GM19438 (cell line): ENCODE measurements at regions not wholly inside any gene's neighbourhood (a gene's known extent, or its start where the extent isn't known, plus 50 kb on each side); places are given as distances from the start of the nearest gene placed in this dataset.
"Not testable (repeated sequence)": the region's sequence is repeated elsewhere in the genome, so short reads cannot be mapped to it uniquely, and the experiment has no call there.

Experiments
- ATAC-seq: cut with Tn5 transposase; IDR thresholded peaks from one replicate; pipeline ENCODE4 v1.9.1; 2021; ENCODE audit warnings: low read depth; ENCODE audit not compliant: unreplicated experiment

DNA sequence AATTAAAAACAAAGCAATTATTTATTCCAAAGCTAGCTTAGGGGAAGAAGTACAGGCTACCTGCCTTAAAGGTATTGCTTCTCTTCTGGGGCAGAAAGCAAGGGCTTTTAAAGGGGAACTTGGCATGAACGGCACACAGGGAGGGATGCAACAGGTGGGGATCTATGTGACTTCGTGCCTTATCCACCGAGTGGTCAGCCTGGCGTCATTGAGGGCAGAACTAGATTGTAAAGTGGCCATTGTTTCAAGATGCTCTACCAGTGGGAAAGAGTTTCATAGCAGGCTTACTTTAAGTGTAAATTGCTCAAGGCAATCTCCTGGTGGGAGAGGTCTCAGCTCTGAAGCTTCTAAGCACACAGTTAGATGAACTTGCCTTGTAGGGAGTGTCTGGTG, 360.4 kb downstream of the ATP23 start:
- ATAC-seq: no peak

DNA sequence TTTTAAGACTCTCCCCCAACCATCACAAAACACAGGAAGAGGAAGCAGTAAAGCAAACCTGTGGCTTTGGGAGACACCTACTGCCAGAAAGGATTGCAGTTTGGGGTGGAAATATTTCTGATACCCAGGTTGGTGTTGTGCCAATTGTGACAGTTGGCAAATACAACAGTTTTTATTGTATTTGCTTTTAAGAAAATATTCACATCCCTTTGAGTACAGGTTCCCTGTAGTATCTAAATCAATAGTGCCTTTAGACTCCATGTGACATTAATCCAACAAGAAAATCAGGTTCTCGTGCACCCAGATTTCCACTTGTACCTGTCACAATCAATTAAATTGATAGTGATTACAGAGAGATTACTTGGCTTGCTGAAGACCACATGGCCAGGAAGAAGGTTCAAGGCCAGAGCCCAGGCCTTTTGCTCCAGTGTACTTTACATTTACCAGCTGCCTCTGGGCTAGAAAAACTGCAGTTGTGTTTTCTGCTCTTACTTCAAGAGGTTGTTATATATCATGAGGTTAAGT, 361.2 kb downstream of the ATP23 start:
- no peak for ATAC-seq

DNA sequence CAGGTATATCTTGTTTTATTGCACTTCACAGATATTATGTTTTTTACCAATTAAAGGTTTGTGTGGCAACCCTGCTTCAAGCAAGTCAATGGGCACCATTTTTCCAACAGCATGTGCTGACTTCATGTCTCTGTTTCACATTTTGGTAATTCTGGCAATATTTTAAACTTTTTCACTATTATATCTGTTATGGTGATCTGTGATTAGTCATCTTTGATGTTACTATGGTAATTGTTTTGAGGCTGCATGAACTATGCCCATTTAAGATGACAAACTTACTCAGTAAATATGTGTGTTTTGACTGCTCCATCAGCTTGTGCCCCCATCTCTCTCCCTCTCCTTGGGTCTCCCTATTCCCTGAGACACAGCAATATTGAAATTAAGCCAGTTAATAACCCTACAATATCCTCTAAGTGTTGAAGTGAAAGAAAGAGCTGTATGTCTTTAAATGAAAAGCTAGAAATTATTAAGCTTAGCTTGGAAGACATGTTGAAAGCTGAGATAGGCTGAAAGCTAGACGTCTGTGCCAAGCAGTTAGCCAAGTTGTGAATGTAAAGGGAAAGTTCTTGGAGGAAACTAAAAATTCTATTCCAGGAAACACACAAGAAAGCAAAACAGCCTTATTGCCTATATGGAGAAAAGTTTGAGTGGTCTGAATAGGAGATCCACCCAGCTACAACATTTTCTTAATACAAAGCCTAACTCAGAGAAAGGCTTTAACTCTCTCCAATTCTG, 365.1 kb downstream of the ATP23 start:
- ATAC-seq: no peak

- ATAC-seq: no peak
Measured at GRCh38 chr12:58309806-58310205, 368.4 kb downstream of the ATP23 start.

- ATAC-seq: no peak
Measured at GRCh38 chr12:58310368-58310767, 369.0 kb downstream of the ATP23 start.

DNA sequence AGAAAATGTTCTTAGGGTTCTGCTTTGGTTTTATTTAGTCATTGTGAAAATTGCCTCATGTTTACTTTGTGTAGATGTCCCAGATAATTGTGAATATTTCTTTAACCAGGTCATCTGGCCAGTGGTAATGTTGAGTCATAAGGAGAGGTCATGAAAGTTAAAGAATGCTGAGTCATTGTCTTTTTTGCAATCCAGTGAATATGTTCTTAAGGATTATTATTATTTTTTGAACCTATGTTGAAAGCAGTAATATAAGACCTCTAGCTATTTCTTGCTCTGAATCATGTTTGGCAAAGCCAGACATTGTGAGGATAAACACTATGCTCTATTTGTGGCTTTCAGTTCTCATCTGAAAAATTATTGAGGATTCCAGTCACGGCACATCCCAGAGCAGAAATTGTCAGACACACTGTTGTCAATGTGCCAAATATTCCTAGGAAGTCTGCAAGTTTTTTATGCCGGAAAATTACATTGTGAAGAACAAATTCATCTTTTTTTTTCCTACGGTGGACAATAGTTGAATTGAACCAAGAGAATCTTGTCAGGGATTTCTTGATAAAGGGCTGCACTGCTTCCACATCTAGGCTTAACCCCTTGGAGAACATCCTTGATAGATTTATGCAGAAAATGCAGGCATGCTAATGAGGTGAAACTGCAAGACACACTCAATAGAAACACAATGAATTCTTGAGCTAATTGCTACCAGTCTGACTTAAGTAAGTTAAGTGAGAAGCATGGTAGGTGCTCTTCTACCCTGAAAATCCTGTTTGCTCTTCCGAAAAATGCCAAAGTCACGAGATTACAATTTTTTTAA, 369.6 kb downstream of the ATP23 start:
- ATAC-seq: no peak

DNA sequence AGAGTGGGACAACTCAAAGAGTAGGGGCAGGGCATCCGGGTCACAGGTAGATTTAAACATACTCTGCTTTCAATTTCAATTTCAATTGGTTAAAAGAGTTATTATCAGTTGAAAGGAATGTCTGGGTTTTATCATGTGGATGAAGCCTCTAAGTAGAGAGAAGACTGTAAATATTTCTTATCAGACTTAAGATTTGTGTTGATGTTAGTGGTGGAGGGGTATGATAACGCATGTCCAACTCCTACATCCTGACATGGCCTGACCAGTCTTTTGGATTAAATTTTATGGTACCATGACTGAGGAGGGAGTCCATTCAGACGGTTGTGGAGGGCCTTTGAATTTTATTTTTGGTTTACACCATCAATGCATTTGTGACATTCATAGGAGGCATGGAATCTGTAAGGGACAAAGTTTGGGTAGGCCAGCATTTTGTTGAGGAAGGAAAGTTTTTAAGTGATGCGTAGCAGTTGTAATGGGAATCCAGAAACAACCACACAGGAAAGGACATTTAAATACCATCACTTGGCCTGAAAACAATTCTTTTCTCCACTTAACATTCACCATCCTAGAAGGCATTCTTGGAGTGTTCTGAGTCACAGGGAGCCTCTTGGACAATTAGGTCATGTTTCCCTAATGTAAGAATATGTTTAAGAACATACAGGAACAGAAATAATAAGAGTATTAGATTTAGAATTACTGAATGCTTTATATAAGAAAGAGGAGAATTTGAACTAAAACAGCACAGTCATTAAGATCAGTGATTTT, 371.9 kb downstream of the ATP23 start:
- no peak for ATAC-seq

DNA sequence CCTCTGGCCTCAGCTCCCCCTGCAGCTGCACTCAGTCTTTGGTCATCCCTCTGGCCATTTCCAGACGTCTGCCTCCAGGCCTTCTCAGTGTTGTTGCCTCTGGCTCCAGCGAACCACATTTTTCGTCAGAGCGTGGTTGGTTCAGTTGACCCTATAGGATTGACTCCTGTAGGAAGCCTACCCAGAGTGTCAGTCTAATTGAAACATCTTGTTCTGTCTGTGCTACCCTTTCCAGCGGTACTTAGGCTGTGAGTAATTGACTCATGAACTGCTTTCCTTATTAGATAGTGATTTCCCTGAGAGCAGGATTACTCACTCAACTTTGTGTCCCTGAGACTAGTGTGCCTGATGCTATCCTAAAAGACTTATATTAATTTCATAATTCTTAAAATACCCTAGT, 373.2 kb downstream of the ATP23 start:
- no peak for ATAC-seq

- no peak for ATAC-seq
Measured at GRCh38 chr12:58316926-58317325, 375.6 kb downstream of the ATP23 start.

DNA sequence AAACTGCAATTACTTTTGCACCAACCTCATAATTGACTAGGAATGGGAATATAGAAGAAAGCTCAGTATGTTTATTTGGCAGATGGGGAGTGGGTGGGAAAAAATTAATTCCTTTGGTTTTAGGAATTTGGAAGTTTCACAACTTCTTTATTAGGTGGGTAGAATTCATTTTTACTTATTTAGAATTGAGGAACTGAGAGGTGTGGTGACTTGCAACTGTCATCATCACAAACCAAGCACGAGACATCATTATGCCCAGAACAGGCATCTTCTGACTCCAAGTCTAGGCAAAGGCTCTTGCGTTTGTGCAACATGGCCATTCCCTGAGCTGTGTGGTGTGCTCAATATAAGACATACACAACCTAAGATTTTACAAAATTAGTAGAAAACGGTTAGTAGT, 380.0 kb downstream of the ATP23 start:
- ATAC-seq: peak; percentile 64

DNA sequence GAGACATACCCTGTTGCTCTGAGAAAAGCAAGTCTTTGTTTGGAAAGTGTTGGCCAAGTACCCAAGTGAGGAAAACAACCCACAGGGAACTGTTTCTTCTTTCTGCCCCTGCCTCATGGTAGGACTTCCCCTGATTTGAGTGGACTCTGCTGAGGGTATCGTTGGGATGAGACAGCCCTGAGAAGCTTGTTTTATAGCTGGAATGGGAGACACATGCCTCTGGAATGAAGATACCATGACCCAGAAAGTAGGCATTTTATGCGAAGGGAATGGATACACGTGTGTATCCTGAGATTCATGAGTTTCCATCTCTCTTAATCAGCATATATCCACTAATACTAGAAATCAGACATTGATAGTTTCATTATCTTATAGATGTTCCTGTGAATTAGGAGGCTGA, 382.3 kb downstream of the ATP23 start:
- ATAC-seq: no peak

GRCh38 chr12:58325561-58325960, 384.2 kb downstream of the ATP23 start:
- no peak for ATAC-seq

DNA sequence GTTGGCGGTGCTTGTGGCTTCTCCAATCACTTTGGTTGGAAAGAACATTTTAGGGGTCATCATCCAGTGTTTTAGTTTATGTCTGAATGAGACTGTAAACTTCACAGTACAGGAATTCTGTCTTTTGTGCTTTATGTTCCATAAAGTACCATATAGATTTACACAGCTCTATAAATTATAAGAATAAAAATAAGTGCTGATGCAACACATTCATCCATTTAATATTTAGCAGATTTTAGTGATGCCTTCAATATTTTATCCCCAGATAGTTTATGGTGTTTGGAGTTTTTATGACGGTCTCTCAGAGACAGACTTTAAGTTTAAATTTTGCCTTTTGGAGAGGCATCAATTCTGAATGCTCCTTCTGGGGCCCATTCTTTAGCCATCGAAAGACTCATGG, 385.2 kb downstream of the ATP23 start:
- ATAC-seq: no peak

GRCh38 chr12:58336581-58337242, 395.3 kb downstream of the ATP23 start:
- ATAC-seq: not testable (repeated sequence)

DNA sequence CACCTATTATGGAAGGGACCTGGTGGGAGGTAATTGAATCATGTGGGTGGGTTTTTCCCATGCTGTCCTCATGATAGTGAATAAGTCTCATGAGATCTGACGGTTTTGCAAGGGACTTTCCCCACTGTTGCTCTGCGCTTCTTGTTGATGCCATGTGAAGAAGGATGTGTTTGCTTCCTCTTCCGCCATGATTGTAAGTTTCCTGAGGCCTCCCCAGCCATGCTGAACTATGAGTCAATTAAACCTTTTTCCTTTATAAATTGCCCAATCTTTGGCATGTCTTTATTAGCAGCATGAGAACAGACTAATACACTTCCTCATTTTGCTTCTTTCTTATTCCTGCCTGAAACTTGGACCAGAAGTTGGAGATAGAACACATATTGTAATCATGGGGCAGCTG, 396.2 kb downstream of the ATP23 start:
- not testable (repeated sequence) for ATAC-seq

DNA sequence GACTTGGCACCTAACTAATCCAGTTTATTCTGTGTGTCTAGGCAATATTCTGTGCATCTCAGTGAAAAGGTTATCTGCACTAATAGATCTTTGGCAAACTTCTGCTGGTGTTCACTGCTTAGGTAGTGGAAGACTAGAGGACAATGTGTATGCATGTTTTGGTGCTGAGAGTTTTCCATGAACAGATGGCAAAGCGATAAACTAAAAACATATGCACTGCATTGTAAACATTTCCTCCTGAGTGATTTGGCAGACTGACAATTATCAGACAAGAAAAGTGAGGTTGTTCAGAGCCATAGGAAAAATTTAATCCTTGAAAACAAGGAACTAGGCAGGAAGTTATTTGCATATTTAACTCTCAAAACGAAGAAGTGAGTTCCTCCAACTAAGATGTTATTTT, 400.4 kb downstream of the ATP23 start:
- ATAC-seq: no peak

GRCh38 chr12:58342736-58343135, 401.4 kb downstream of the ATP23 start:
- no peak for ATAC-seq

GRCh38 chr12:58346032-58346632, 404.8 kb downstream of the ATP23 start:
- ATAC-seq: peak; percentile 54

GRCh38 chr12:58347188-58347587, 405.8 kb downstream of the ATP23 start:
- ATAC-seq: no peak

GRCh38 chr12:58347691-58348090, 406.3 kb downstream of the ATP23 start:
- no peak for ATAC-seq
